NT2/D1 (cell line): ENCODE measurements at regions not wholly inside any gene's neighbourhood (a gene's known extent, or its start where the extent isn't known, plus 50 kb on each side); places are given as distances from the start of the nearest gene placed in this dataset.

Experiments
- DNase-seq: peaks from one replicate; pipeline ENCODE4 v3.0.0-alpha.2; 2011; ENCODE audit warnings: low read depth, low spot score
- H3K27me3 ChIP-seq: 2 replicates; pipeline ENCODE4 v1.6.0; 2011; ENCODE audit warnings: mild to moderate bottlenecking; ENCODE audit not compliant: insufficient read length, insufficient read depth
- H3K36me3 ChIP-seq: 2 replicates; pipeline ENCODE4 v1.6.1; 2011; ENCODE audit warnings: mild to moderate bottlenecking, low read length, mixed read lengths; ENCODE audit not compliant: insufficient read depth, insufficient read length
- H3K4me1 ChIP-seq: 2 replicates; pipeline ENCODE4 v1.5.1; 2011; ENCODE audit not compliant: insufficient read depth, insufficient read length
- H3K4me3 ChIP-seq: 2 replicates; pipeline ENCODE4 v1.5.1; 2011; ENCODE audit warnings: low read depth; ENCODE audit not compliant: insufficient read length
- H3K9ac ChIP-seq: 2 replicates; pipeline ENCODE4 v1.6.0; 2011; ENCODE audit warnings: low read depth; ENCODE audit not compliant: insufficient read length
- H3K9me3 ChIP-seq: 2 replicates; pipeline ENCODE4 v1.5.1; 2011; ENCODE audit warnings: mild to moderate bottlenecking, low read length; ENCODE audit not compliant: insufficient read depth
- SUZ12 ChIP-seq: IDR thresholded peaks from 2 replicates; pipeline ENCODE4 v1.6.1; 2011; ENCODE audit not compliant: insufficient read length, insufficient read depth; ENCODE audit errors: extremely low read depth
- YY1 ChIP-seq: IDR thresholded peaks from 2 replicates; pipeline ENCODE4 v1.6.1; 2011; ENCODE audit not compliant: insufficient read length, insufficient read depth
- ZNF274 ChIP-seq: IDR thresholded peaks from 2 replicates; pipeline ENCODE4 v1.6.1; 2011; ENCODE audit warnings: mild to moderate bottlenecking, low read depth, low read length

- TF ChIP-seq SUZ12 (no peak), YY1 (no peak), ZNF274 (no peak)
- no peak overlapping the region for H3K9ac ChIP-seq
- no peaks in the 10 kb centered on the region for H3K9me3 ChIP-seq
- no peaks in the 10 kb centered on the region for H3K36me3 ChIP-seq
- H3K4me3 ChIP-seq, result no peak overlapping the region
- no peaks in the 10 kb centered on the region for H3K27me3 ChIP-seq
- DNase-seq, result peak; percentile 86
- peaks cover 4% of the 10 kb centered on the region for H3K4me1 ChIP-seq
Observed at GRCh38 chr16:79723583-79724168, 123.1 kb upstream of the MAF start.

GRCh38 chr16:79721270-79721669 lies 120.7 kb upstream of the MAF start:
- Histone ChIP-seq H3K9ac (no peak overlapping the region), H3K4me3 (no peak overlapping the region), H3K36me3 (no peaks in the 10 kb centered on the region), H3K27me3 (no peaks in the 10 kb centered on the region), H3K4me1 (peaks cover 4% of the 10 kb centered on the region), H3K9me3 (no peaks in the 10 kb centered on the region)
- no peak for DNase-seq
- TF ChIP-seq ZNF274 (no peak), YY1 (no peak), SUZ12 (no peak)

GRCh38 chr16:79717333-79718137 lies 117.0 kb upstream of the MAF start:
- H3K36me3 ChIP-seq, result no peaks in the 10 kb centered on the region
- H3K4me1 ChIP-seq, result no peaks in the 10 kb centered on the region
- no peak for TF ChIP-seq SUZ12
- TF ChIP-seq ZNF274, result no peak
- TF ChIP-seq YY1, result no peak
- DNase-seq, result no peak
- H3K9ac ChIP-seq, result no peak overlapping the region
- H3K27me3 ChIP-seq, result no peaks in the 10 kb centered on the region
- no peak overlapping the region for H3K4me3 ChIP-seq
- H3K9me3 ChIP-seq, result no peaks in the 10 kb centered on the region; the same call in 1 of the 2 replicates

- no peaks in the 10 kb centered on the region; the same call in 1 of the 2 replicates for H3K9me3 ChIP-seq
- no peak for TF ChIP-seq ZNF274
- TF ChIP-seq YY1, result no peak
- TF ChIP-seq SUZ12, result no peak
- H3K4me1 ChIP-seq, result no peaks in the 10 kb centered on the region
- no peak for DNase-seq
- no peak overlapping the region for H3K9ac ChIP-seq
- H3K36me3 ChIP-seq, result no peaks in the 10 kb centered on the region
- H3K4me3 ChIP-seq, result no peak overlapping the region
- no peaks in the 10 kb centered on the region for H3K27me3 ChIP-seq
Observed at GRCh38 chr16:79716645-79717332, 116.3 kb upstream of the MAF start.

GRCh38 chr16:79715061-79715460 lies 114.5 kb upstream of the MAF start:
- no peak for TF ChIP-seq ZNF274
- no peak for TF ChIP-seq YY1
- TF ChIP-seq SUZ12, result no peak
- no peaks in the 10 kb centered on the region; the same call in 1 of the 2 replicates for H3K9me3 ChIP-seq
- DNase-seq, result no peak

DNA sequence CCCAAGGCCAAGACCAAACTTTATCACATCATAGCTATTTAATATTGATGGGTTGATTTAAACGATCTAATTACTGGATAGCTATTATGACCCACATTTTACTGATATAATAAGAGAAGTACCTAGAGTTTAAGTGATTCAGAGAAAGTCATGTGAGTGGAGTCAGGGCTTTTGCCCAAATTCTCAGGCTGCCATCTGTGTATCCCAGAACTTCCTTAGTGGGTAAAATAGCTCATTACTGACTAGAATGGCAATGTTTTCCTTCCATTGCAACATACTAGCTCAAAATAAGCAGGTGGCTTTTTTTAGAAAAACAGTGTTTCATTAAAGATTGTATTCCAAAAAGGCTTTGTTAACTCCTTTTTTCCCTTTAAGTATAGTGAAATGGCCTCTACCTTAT lies 113.9 kb upstream of the MAF start:
- Histone ChIP-seq H3K36me3 (no peaks in the 10 kb centered on the region), H3K27me3 (no peaks in the 10 kb centered on the region), H3K9ac (no peak overlapping the region), H3K4me3 (no peak overlapping the region), H3K4me1 (no peaks in the 10 kb centered on the region), H3K9me3 (no peaks in the 10 kb centered on the region; the same call in 1 of the 2 replicates)
- no peak for TF ChIP-seq YY1
- no peak for TF ChIP-seq SUZ12
- no peak for TF ChIP-seq ZNF274
- no peak for DNase-seq

More at GRCh38 chr16:79715061-79715460, 114.5 kb upstream of the MAF start:
- Histone ChIP-seq H3K36me3 (no peaks in the 10 kb centered on the region), H3K4me1 (no peaks in the 10 kb centered on the region), H3K4me3 (no peak overlapping the region), H3K27me3 (no peaks in the 10 kb centered on the region), H3K9ac (no peak overlapping the region)
